Neural cell (in vitro differentiated cells): ENCODE measurements at regions not wholly inside any gene's neighbourhood (a gene's known extent, or its start where the extent isn't known, plus 50 kb on each side); places are given as distances from the start of the nearest gene placed in this dataset.

Source experiments
- H2AFZ ChIP-seq: fragments of 200-600, 300-800 bp; sonication (generic), shearing (Covaris generic); 2 replicates; pipeline ENCODE4 v1.6.0; 2014; ENCODE audit warnings: low read depth, mild to moderate bottlenecking, antibody characterized with exemption, low read length, moderate library complexity
- H3F3A ChIP-seq: fragments of 200-600 bp; shearing (Covaris generic); 2 replicates; pipeline ENCODE4 v1.6.1; 2016; ENCODE audit warnings: mild to moderate bottlenecking, moderate library complexity, mixed read lengths, antibody characterized with exemption, low read length; ENCODE audit not compliant: insufficient read depth, poor library complexity, severe bottlenecking
- H3K27ac ChIP-seq: fragments of 200-600, 300-800 bp; sonication (generic), shearing (Covaris generic); 2 replicates; pipeline ENCODE4 v1.5.1; 2014; ENCODE audit warnings: mild to moderate bottlenecking, low read length, moderate library complexity
- H3K27me3 ChIP-seq: fragments of 300-800, 200-600 bp; sonication (generic), shearing (Covaris generic); 2 replicates; pipeline ENCODE4 v1.6.0; 2014; ENCODE audit warnings: mild to moderate bottlenecking, low read depth, low read length, moderate library complexity; ENCODE audit not compliant: insufficient read depth
- H3K36me3 ChIP-seq: fragments of 300-800, 200-600 bp; sonication (generic), shearing (Covaris generic); 2 replicates; pipeline ENCODE4 v1.5.1; 2014; ENCODE audit warnings: mild to moderate bottlenecking, antibody characterized with exemption, low read length, moderate library complexity; ENCODE audit not compliant: insufficient read depth
- H3K4me2 ChIP-seq: fragments of 300-800, 200-600 bp; sonication (generic), shearing (Covaris generic); 2 replicates; pipeline ENCODE4 v1.6.0; 2014; ENCODE audit warnings: mild to moderate bottlenecking, low read length
- H3K4me3 ChIP-seq: fragments of 300-800, 200-600 bp; sonication (generic), shearing (Covaris generic); 2 replicates; pipeline ENCODE4 v1.5.1; 2014; ENCODE audit warnings: mild to moderate bottlenecking, low read length, moderate library complexity
- H3K79me2 ChIP-seq: fragments of 200-600 bp; shearing (Covaris generic); replicated peaks from 2 replicates; pipeline ENCODE4 v1.6.0; 2014; ENCODE audit warnings: mild to moderate bottlenecking, low read length, moderate library complexity; ENCODE audit not compliant: insufficient read depth
- H3K9ac ChIP-seq: fragments of 300-800, 200-600 bp; sonication (generic), shearing (Covaris generic); 2 replicates; pipeline ENCODE4 v1.6.1; 2016; ENCODE audit warnings: mild to moderate bottlenecking, low read length, mixed read lengths
- H3K9me2 ChIP-seq: fragments of 200-600 bp; shearing (Covaris generic); 2 replicates; pipeline ENCODE4 v1.6.1; 2016; ENCODE audit warnings: mild to moderate bottlenecking, low read length, mixed read lengths; ENCODE audit not compliant: insufficient read depth
- H3K9me3 ChIP-seq: fragments of 200-600, 300-800 bp; sonication (generic), shearing (Covaris generic); 2 replicates; pipeline ENCODE4 v1.6.1; 2016; ENCODE audit warnings: mild to moderate bottlenecking, mixed run types, low read length, moderate library complexity, mixed read lengths
- H4K20me1 ChIP-seq: fragments of 200-600 bp; shearing (Covaris generic); 2 replicates; pipeline ENCODE4 v1.6.1; 2016; ENCODE audit warnings: mild to moderate bottlenecking, mixed run types; ENCODE audit not compliant: insufficient read depth
- EP300 ChIP-seq: fragments of 450-650 bp; conservative IDR thresholded peaks from 2 replicates; pipeline ENCODE4 v1.6.1; 2014; ENCODE audit warnings: antibody characterized with exemption, mild to moderate bottlenecking, moderate library complexity; ENCODE audit not compliant: poor library complexity, severe bottlenecking
- EZH2 ChIP-seq: fragments of 200-600, 300-800 bp; shearing (Covaris generic), sonication (generic); IDR thresholded peaks from 2 replicates; pipeline ENCODE4 v1.6.1; 2014; ENCODE audit warnings: antibody characterized with exemption, low read length, borderline replicate concordance, mild to moderate bottlenecking; ENCODE audit not compliant: insufficient read depth, poor library complexity, severe bottlenecking
- MXI1 ChIP-seq: fragments of 450-650 bp; conservative IDR thresholded peaks from 2 replicates; pipeline ENCODE4 v1.6.1; 2014; ENCODE audit warnings: antibody characterized with exemption, mild to moderate bottlenecking; ENCODE audit not compliant: poor library complexity, severe bottlenecking
- POLR2AphosphoS5 ChIP-seq: IDR thresholded peaks from 2 replicates; pipeline ENCODE4 v1.6.1; 2012
- RAD21 ChIP-seq: fragments of 450-650 bp; conservative IDR thresholded peaks from 2 replicates; pipeline ENCODE4 v1.6.1; 2014; ENCODE audit warnings: antibody characterized with exemption, mild to moderate bottlenecking, moderate library complexity
- SMC3 ChIP-seq: fragments of 450-650 bp; conservative IDR thresholded peaks from 2 replicates; pipeline ENCODE4 v1.6.1; 2014; ENCODE audit warnings: antibody characterized with exemption, mild to moderate bottlenecking, moderate library complexity; ENCODE audit not compliant: poor library complexity
- TAF1 ChIP-seq: IDR thresholded peaks from 2 replicates; pipeline ENCODE4 v1.6.1; 2012; ENCODE audit warnings: low read depth
- TF ChIP-seq, protein P1 (sequence below): IDR thresholded peaks from 2 replicates; pipeline ENCODE4 v1.6.1; 2012; ENCODE audit warnings: borderline replicate concordance
- TF ChIP-seq, protein P2 (sequence below): fragments of 450-650 bp; IDR thresholded peaks from 2 replicates; pipeline ENCODE4 v1.5.1; 2014; ENCODE audit warnings: antibody characterized with exemption, mild to moderate bottlenecking, moderate library complexity; ENCODE audit not compliant: poor library complexity, severe bottlenecking

DNA sequence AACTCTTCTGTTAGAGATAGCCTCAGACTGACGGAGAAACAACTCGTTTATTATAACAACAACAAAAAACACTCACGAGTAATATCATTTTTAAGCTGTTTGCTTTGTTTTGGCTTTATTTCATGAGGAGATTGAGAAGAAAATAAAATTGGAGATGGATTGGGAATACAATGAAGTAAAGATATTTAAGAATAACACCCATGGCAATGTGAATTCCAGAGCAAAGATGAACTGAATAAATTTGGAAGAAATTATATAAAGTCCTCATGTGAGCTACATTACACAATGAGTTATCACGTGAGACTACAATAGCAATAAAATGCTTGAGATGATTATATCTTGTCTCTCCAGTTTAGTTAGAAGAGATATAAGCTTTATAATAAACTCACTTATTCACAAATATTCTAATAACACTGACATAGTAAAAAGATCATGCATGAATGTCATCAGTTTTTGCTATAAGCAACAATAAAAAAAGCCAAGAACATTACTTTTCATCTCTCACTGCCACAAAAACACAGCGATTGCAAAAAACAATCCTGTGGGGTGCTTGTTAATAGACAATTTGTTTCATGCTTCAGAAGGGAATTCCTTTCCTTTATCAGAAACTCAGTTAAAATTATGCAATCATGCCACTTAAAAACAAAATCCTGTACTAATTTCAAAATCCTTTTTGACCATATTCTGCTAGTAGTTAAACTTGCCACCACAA, 696.7 kb upstream of the MARCKS start:
- Histone ChIP-seq H3K36me3 (no peaks in the 10 kb centered on the region), H3K4me3 (no peak overlapping the region), H3K9me2 (no peaks in the 10 kb centered on the region), H4K20me1 (no peaks in the 10 kb centered on the region), H3K9ac (no peak overlapping the region), H3K79me2 (no peaks in the 10 kb centered on the region), H3K9me3 (no peaks in the 10 kb centered on the region), H3K27me3 (no peaks in the 10 kb centered on the region), H2AFZ (no peak overlapping the region), H3F3A (no peaks in the 10 kb centered on the region), H3K4me2 (no peak overlapping the region), H3K27ac (no peak overlapping the region)
- TF ChIP-seq RAD21 (no peak), EZH2 (no peak), SMC3 (no peak), MXI1 (no peak), EP300 (no peak), TAF1 (no peak), POLR2AphosphoS5 (no peak)
- TF ChIP-seq, protein P1, sequence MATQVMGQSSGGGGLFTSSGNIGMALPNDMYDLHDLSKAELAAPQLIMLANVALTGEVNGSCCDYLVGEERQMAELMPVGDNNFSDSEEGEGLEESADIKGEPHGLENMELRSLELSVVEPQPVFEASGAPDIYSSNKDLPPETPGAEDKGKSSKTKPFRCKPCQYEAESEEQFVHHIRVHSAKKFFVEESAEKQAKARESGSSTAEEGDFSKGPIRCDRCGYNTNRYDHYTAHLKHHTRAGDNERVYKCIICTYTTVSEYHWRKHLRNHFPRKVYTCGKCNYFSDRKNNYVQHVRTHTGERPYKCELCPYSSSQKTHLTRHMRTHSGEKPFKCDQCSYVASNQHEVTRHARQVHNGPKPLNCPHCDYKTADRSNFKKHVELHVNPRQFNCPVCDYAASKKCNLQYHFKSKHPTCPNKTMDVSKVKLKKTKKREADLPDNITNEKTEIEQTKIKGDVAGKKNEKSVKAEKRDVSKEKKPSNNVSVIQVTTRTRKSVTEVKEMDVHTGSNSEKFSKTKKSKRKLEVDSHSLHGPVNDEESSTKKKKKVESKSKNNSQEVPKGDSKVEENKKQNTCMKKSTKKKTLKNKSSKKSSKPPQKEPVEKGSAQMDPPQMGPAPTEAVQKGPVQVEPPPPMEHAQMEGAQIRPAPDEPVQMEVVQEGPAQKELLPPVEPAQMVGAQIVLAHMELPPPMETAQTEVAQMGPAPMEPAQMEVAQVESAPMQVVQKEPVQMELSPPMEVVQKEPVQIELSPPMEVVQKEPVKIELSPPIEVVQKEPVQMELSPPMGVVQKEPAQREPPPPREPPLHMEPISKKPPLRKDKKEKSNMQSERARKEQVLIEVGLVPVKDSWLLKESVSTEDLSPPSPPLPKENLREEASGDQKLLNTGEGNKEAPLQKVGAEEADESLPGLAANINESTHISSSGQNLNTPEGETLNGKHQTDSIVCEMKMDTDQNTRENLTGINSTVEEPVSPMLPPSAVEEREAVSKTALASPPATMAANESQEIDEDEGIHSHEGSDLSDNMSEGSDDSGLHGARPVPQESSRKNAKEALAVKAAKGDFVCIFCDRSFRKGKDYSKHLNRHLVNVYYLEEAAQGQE: no peak
- TF ChIP-seq, protein P2, sequence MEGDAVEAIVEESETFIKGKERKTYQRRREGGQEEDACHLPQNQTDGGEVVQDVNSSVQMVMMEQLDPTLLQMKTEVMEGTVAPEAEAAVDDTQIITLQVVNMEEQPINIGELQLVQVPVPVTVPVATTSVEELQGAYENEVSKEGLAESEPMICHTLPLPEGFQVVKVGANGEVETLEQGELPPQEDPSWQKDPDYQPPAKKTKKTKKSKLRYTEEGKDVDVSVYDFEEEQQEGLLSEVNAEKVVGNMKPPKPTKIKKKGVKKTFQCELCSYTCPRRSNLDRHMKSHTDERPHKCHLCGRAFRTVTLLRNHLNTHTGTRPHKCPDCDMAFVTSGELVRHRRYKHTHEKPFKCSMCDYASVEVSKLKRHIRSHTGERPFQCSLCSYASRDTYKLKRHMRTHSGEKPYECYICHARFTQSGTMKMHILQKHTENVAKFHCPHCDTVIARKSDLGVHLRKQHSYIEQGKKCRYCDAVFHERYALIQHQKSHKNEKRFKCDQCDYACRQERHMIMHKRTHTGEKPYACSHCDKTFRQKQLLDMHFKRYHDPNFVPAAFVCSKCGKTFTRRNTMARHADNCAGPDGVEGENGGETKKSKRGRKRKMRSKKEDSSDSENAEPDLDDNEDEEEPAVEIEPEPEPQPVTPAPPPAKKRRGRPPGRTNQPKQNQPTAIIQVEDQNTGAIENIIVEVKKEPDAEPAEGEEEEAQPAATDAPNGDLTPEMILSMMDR: no peak

DNA sequence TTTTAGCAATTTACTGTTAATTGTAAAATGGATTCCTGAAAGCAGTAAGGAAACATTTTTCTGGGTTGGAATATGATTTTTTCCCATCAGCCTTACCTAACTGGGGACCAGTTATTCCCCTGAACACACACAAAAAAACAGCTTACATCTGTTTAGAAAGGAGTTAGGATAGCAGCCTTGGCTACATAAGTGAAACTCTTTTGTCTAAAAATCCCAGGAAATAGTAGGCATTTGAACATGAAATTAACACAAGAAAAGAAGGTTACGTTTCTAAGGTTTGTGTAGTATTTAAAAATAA, 696.2 kb upstream of the MARCKS start:
- no peaks in the 10 kb centered on the region for H3K9me2 ChIP-seq
- no peak overlapping the region for H3K9ac ChIP-seq
- H3K27ac ChIP-seq: no peak overlapping the region
- no peaks in the 10 kb centered on the region for H3K79me2 ChIP-seq
- no peak overlapping the region for H3K4me3 ChIP-seq
- no peaks in the 10 kb centered on the region for H3K36me3 ChIP-seq
- TF ChIP-seq SMC3 (no peak), RAD21 (no peak), EP300 (no peak), TAF1 (no peak), MXI1 (no peak), POLR2AphosphoS5 (no peak), EZH2 (no peak)
- TF ChIP-seq, protein P1: no peak
- TF ChIP-seq, protein P2: no peak
- H2AFZ ChIP-seq: no peak overlapping the region
- H3F3A ChIP-seq: no peaks in the 10 kb centered on the region
- H4K20me1 ChIP-seq: no peaks in the 10 kb centered on the region
- no peaks in the 10 kb centered on the region for H3K27me3 ChIP-seq
- H3K4me2 ChIP-seq: no peak overlapping the region
- no peaks in the 10 kb centered on the region for H3K9me3 ChIP-seq
